ENCODE measurements at regions not wholly inside any gene's neighbourhood (a gene's known extent, or its start where the extent isn't known, plus 50 kb on each side); places are given as distances from the start of the nearest gene placed in this dataset.

- TF ChIP-seq, protein P1, sequence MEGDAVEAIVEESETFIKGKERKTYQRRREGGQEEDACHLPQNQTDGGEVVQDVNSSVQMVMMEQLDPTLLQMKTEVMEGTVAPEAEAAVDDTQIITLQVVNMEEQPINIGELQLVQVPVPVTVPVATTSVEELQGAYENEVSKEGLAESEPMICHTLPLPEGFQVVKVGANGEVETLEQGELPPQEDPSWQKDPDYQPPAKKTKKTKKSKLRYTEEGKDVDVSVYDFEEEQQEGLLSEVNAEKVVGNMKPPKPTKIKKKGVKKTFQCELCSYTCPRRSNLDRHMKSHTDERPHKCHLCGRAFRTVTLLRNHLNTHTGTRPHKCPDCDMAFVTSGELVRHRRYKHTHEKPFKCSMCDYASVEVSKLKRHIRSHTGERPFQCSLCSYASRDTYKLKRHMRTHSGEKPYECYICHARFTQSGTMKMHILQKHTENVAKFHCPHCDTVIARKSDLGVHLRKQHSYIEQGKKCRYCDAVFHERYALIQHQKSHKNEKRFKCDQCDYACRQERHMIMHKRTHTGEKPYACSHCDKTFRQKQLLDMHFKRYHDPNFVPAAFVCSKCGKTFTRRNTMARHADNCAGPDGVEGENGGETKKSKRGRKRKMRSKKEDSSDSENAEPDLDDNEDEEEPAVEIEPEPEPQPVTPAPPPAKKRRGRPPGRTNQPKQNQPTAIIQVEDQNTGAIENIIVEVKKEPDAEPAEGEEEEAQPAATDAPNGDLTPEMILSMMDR (IDR thresholded peaks at IDR 0.05), result no peak
- TF ChIP-seq POLR2A (IDR thresholded peaks at IDR 0.05) (no peak), EP300 (IDR thresholded peaks at IDR 0.05) (no peak)
These were observed 125.7 kb upstream of the CDK1 start for GRCh38 chr10:60652628-60653027.

All from ovary (tissue), 3 donors.